ENCODE measurements at regions not wholly inside any gene's neighbourhood (a gene's known extent, or its start where the extent isn't known, plus 50 kb on each side); places are given as distances from the start of the nearest gene placed in this dataset.
"Not testable (repeated sequence)": the region's sequence is repeated elsewhere in the genome, so short reads cannot be mapped to it uniquely, and the experiment has no call there.

DNA sequence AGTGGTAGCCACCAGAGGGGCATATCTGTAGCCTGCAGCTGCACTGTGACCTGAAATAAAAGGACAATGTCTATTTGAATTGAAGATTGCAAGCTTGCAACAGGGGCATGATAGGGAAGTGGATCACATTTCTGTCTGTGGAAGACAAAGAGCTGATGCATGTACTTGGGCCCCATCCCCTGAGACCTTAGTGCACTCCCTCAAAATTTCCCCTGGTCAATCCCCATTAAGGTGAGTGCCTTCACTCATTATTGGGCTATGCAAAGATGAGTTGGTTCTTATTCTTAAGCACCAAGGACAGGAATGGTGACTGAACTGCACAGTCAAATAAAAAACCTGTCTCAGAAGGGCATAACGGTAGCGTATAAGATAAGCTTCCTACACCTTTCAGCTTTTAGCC is 273.1 kb upstream of the ARSJ start:
- Histone ChIP-seq H3K9me3 (ENCODE audit: low read length) (no peaks in the 10 kb centered on the region), H4K20me1 (ENCODE audit: insufficient read depth) (no peaks in the 10 kb centered on the region), H3K79me2 (replicated peaks; ENCODE audit: insufficient read depth, low read length) (no peaks in the 10 kb centered on the region), H3K4me2 (ENCODE audit: low read length) (no peak overlapping the region), H3K36me3 (ENCODE audit: insufficient read depth, low read length) (no peaks in the 10 kb centered on the region), H3F3A (ENCODE audit: insufficient read depth, low read length, poor library complexity, severe bottlenecking) (no peaks in the 10 kb centered on the region), H2AFZ (ENCODE audit: low read depth, low read length) (no peak overlapping the region), H3K27ac (ENCODE audit: low read length) (no peak overlapping the region), H3K9ac (ENCODE audit: low read length) (no peak overlapping the region), H3K9me2 (ENCODE audit: insufficient read depth, low read length) (no peaks in the 10 kb centered on the region), H3K4me3 (ENCODE audit: low read length) (no peak overlapping the region), H3K27me3 (ENCODE audit: insufficient read depth, low read depth, low read length) (no peaks in the 10 kb centered on the region)
- TF ChIP-seq, protein P1, sequence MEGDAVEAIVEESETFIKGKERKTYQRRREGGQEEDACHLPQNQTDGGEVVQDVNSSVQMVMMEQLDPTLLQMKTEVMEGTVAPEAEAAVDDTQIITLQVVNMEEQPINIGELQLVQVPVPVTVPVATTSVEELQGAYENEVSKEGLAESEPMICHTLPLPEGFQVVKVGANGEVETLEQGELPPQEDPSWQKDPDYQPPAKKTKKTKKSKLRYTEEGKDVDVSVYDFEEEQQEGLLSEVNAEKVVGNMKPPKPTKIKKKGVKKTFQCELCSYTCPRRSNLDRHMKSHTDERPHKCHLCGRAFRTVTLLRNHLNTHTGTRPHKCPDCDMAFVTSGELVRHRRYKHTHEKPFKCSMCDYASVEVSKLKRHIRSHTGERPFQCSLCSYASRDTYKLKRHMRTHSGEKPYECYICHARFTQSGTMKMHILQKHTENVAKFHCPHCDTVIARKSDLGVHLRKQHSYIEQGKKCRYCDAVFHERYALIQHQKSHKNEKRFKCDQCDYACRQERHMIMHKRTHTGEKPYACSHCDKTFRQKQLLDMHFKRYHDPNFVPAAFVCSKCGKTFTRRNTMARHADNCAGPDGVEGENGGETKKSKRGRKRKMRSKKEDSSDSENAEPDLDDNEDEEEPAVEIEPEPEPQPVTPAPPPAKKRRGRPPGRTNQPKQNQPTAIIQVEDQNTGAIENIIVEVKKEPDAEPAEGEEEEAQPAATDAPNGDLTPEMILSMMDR (IDR thresholded peaks at IDR 0.05; ENCODE audit: poor library complexity, severe bottlenecking): no peak
- TF ChIP-seq REST (IDR thresholded peaks at IDR 0.05; ENCODE audit: borderline replicate concordance) (no peak), EP300 (conservative IDR thresholded peaks at IDR 0.05; ENCODE audit: poor library complexity, severe bottlenecking) (no peak), MXI1 (conservative IDR thresholded peaks at IDR 0.05; ENCODE audit: poor library complexity, severe bottlenecking) (no peak), POLR2AphosphoS5 (IDR thresholded peaks at IDR 0.05) (no peak), SMC3 (conservative IDR thresholded peaks at IDR 0.05; ENCODE audit: poor library complexity) (no peak), TAF1 (IDR thresholded peaks at IDR 0.05; ENCODE audit: low read depth) (no peak), EZH2 (IDR thresholded peaks at IDR 0.05; ENCODE audit: borderline replicate concordance, insufficient read depth, low read length, poor library complexity, severe bottlenecking) (no peak), RAD21 (conservative IDR thresholded peaks at IDR 0.05) (no peak)

DNA sequence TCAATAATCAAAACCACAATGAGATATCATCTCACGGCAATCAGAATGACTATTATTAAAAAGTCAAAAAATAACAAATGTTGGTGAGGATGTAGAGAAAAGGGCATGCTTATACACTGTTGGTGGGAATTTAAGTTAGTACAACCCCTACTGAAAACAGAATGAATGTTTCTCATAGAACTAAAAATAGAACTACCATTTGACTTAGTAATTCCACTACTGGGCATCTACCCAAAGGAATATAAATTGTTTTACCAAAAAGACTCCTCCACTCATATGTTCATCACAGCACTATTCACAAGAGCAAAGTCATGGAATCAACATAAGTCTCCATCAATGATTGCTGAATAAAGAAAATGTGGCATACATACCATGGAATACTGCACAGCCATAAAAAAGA is 278.1 kb upstream of the ARSJ start:
- no peaks in the 10 kb centered on the region for H3K36me3 ChIP-seq (ENCODE audit: insufficient read depth, low read length)
- TF ChIP-seq RAD21 (conservative IDR thresholded peaks at IDR 0.05) (no peak), TAF1 (IDR thresholded peaks at IDR 0.05; ENCODE audit: low read depth) (no peak), EP300 (conservative IDR thresholded peaks at IDR 0.05; ENCODE audit: poor library complexity, severe bottlenecking) (no peak), POLR2AphosphoS5 (IDR thresholded peaks at IDR 0.05) (no peak), EZH2 (IDR thresholded peaks at IDR 0.05; ENCODE audit: borderline replicate concordance, insufficient read depth, low read length, poor library complexity, severe bottlenecking) (no peak), REST (IDR thresholded peaks at IDR 0.05; ENCODE audit: borderline replicate concordance) (no peak), SMC3 (conservative IDR thresholded peaks at IDR 0.05; ENCODE audit: poor library complexity) (no peak), MXI1 (conservative IDR thresholded peaks at IDR 0.05; ENCODE audit: poor library complexity, severe bottlenecking) (no peak)
- TF ChIP-seq, protein P1 (IDR thresholded peaks at IDR 0.05; ENCODE audit: poor library complexity, severe bottlenecking): no peak
- no peaks in the 10 kb centered on the region for H3K27me3 ChIP-seq (ENCODE audit: insufficient read depth, low read depth, low read length)
- no peaks in the 10 kb centered on the region for H3K9me2 ChIP-seq (ENCODE audit: insufficient read depth, low read length)
- no peak overlapping the region for H2AFZ ChIP-seq (ENCODE audit: low read depth, low read length)
- no peaks in the 10 kb centered on the region for H3K9me3 ChIP-seq (ENCODE audit: low read length)
- H3K4me2 ChIP-seq (ENCODE audit: low read length): no peak overlapping the region
- no peak overlapping the region for H3K27ac ChIP-seq (ENCODE audit: low read length)
- no peaks in the 10 kb centered on the region for H3F3A ChIP-seq (ENCODE audit: insufficient read depth, low read length, poor library complexity, severe bottlenecking)
- H3K79me2 ChIP-seq (replicated peaks; ENCODE audit: insufficient read depth, low read length): no peaks in the 10 kb centered on the region
- no peak overlapping the region for H3K4me3 ChIP-seq (ENCODE audit: low read length)
- no peak overlapping the region for H3K9ac ChIP-seq (ENCODE audit: low read length)
- H4K20me1 ChIP-seq (ENCODE audit: insufficient read depth): no peaks in the 10 kb centered on the region

- H3K9ac ChIP-seq (ENCODE audit: low read length); H3F3A ChIP-seq (ENCODE audit: insufficient read depth, low read length, poor library complexity, severe bottlenecking): not testable (repeated sequence)
These were observed 283.0 kb upstream of the ARSJ start for GRCh38 chr4:114262421-114262820.

More at GRCh38 chr4:114262421-114262820, 283.0 kb upstream of the ARSJ start:
- H3K79me2 ChIP-seq (replicated peaks; ENCODE audit: insufficient read depth, low read length); H3K9me3 ChIP-seq (ENCODE audit: low read length); H3K4me2 ChIP-seq (ENCODE audit: low read length); H3K4me3 ChIP-seq (ENCODE audit: low read length); H3K27me3 ChIP-seq (ENCODE audit: insufficient read depth, low read depth, low read length); H2AFZ ChIP-seq (ENCODE audit: low read depth, low read length); H3K27ac ChIP-seq (ENCODE audit: low read length); H3K36me3 ChIP-seq (ENCODE audit: insufficient read depth, low read length); H3K9me2 ChIP-seq (ENCODE audit: insufficient read depth, low read length); H4K20me1 ChIP-seq (ENCODE audit: insufficient read depth): not testable (repeated sequence)
